ENCODE measurements at regions not wholly inside any gene's neighbourhood (a gene's known extent, or its start where the extent isn't known, plus 50 kb on each side); places are given as distances from the start of the nearest gene placed in this dataset.

DNA sequence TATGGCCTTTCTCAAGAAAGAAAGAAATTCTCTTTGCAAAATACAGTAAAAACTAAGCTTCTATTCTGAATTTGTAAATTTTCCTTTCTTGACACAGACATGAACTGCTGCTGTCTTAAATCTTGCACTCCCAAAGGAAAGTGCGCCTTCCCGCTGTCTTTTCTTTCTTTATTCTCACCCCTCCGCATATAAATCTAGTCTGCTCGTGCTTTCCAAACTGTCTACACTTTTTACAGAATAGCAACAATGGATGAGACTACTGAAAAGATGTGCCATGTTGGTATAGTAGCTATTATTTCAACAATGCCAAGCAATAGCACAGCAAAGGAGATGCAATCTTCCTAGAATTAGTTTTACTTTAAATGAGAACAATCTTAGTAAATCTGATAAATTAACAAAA lies 328.8 kb upstream of the PDE3A start:
- Histone ChIP-seq H2AK9ac (replicated peaks; ENCODE audit: low read depth, low read length, poor library complexity) (no peak overlapping the region), H2AFZ (replicated peaks; ENCODE audit: low read length, poor library complexity) (no peak overlapping the region), H2BK20ac (ENCODE audit: low read depth, low read length) (no peak overlapping the region), H2BK120ac (ENCODE audit: low read depth, low read length) (no peak overlapping the region), H2BK5ac (ENCODE audit: low read depth, low read length, poor library complexity, severe bottlenecking) (no peak overlapping the region), H3K14ac (replicated peaks; ENCODE audit: low read depth, low read length) (no peak overlapping the region), H3K4me2 (ENCODE audit: low read depth, low read length) (no peak overlapping the region), H4K20me1 (ENCODE audit: insufficient read depth, low read length) (no peaks in the 10 kb centered on the region), H3K9me3 (ENCODE audit: control insufficient read depth, insufficient read depth, low read length) (no peaks in the 10 kb centered on the region), H3K4ac (ENCODE audit: low read depth, low read length) (no peak overlapping the region), H3K79me1 (ENCODE audit: low read depth in 1 of 2, low read length in 2 of 2) (no peaks in the 10 kb centered on the region), H3K9ac (ENCODE audit: low read depth, low read length) (no peak overlapping the region), H3K27ac (ENCODE audit: insufficient read depth, low read length) (no peak overlapping the region), H3K36me3 (ENCODE audit: control insufficient read depth, insufficient read depth, low read length) (no peaks in the 10 kb centered on the region), H4K91ac (ENCODE audit: insufficient read depth, low read depth, low read length) (no peak overlapping the region), H3K4me1 (ENCODE audit: control insufficient read depth, insufficient read depth, low read length) (peaks cover 2% of the 10 kb centered on the region; the same call in 1 of the 2 replicates), H3K56ac (ENCODE audit: extremely low read depth, insufficient read depth, low read length) (no peak overlapping the region), H3K27me3 (ENCODE audit: control insufficient read depth, insufficient read depth, low read length) (no peaks in the 10 kb centered on the region), H4K5ac (ENCODE audit: low read depth, low read length) (no peak overlapping the region), H3K23ac (ENCODE audit: low read depth, low read length) (no peak overlapping the region), H3K9me1 (ENCODE audit: insufficient read depth, low read length) (no peaks in the 10 kb centered on the region), H4K8ac (ENCODE audit: low read depth in 2 of 2, low read length in 2 of 2) (no peak overlapping the region), H2BK15ac (ENCODE audit: low read depth, low read length) (no peak overlapping the region), H3K18ac (ENCODE audit: low read depth, low read length) (no peak overlapping the region), H3K4me3 (ENCODE audit: insufficient read depth, low read depth, low read length) (no peak overlapping the region), H2AK5ac (ENCODE audit: low read depth, low read length) (no peak overlapping the region)
- TF ChIP-seq SMC3 (IDR thresholded peaks at IDR 0.05; ENCODE audit: low read depth, low read length) (no peak), USF2 (IDR thresholded peaks at IDR 0.05; ENCODE audit: low read depth, low read length) (no peak), FOS (IDR thresholded peaks at IDR 0.05; ENCODE audit: low read depth, low read length) (no peak), RCOR1 (IDR thresholded peaks at IDR 0.05; ENCODE audit: insufficient replicate concordance, low read length) (no peak), RFX5 (IDR thresholded peaks at IDR 0.05; ENCODE audit: low read depth, low read length) (no peak), NFE2L2 (IDR thresholded peaks at IDR 0.05; ENCODE audit: low read depth, low read length) (no peak), CHD1 (IDR thresholded peaks at IDR 0.05; ENCODE audit: low read depth, low read length) (no peak), MAFK (IDR thresholded peaks at IDR 0.05; ENCODE audit: low read depth, low read length) (no peak), MXI1 (IDR thresholded peaks at IDR 0.05; ENCODE audit: borderline replicate concordance, low read depth, low read length) (no peak), ELK1 (IDR thresholded peaks at IDR 0.05; ENCODE audit: borderline replicate concordance, low read depth, low read length) (no peak), MAZ (IDR thresholded peaks at IDR 0.05; ENCODE audit: borderline replicate concordance, low read depth, low read length) (no peak), CEBPB (IDR thresholded peaks at IDR 0.05; ENCODE audit: low read depth, low read length) (no peak), POLR2A (IDR thresholded peaks at IDR 0.05; ENCODE audit: low read depth, low read length) (no peak), CTCF (conservative IDR thresholded peaks at IDR 0.05; ENCODE audit: low read depth, low read length) (no peak), RAD21 (IDR thresholded peaks at IDR 0.05; ENCODE audit: low read length) (no peak), BHLHE40 (IDR thresholded peaks at IDR 0.05; ENCODE audit: low read depth, low read length) (no peak)
- no TSS peak for BruUV-seq (replicated peaks)
- dilution Hi-C loops (cut with HindIII; ENCODE audit: low sequenced_read_pairs, unreplicated experiment): no loop called here
- ChIA-PET CTCF (no interaction called here), POLR2A (ENCODE audit: unreplicated experiment) (no interaction called here)
- ATAC-seq (ENCODE audit: low read depth) (no peak), DNase-seq (no peak)
- intact Hi-C loops (cut with micrococcal nuclease): no loop called here
- WGBS, 2 experiments (ENCODE audit: extremely low coverage in 2 of 2, insufficient read length in 1 of 2): no CpG with 5 or more reads among the region's 4 CpGs
- in situ Hi-C loops (cut with MboI; ENCODE audit: low sequenced_read_pairs): no loop called here
